ENCODE measurements at regions not wholly inside any gene's neighbourhood (a gene's known extent, or its start where the extent isn't known, plus 50 kb on each side); places are given as distances from the start of the nearest gene placed in this dataset.
"Not testable (repeated sequence)": the region's sequence is repeated elsewhere in the genome, so short reads cannot be mapped to it uniquely, and the experiment has no call there.

- H3K4me3 Mint-ChIP-seq; H3K27ac Mint-ChIP-seq; H3K27me3 Mint-ChIP-seq; ATAC-seq; H3K4me1 Mint-ChIP-seq; H3K9me3 ChIP-seq (ENCODE audit: control insufficient read depth, low read length, poor library complexity, severe bottlenecking); H3K36me3 Mint-ChIP-seq (ENCODE audit: low read depth); DNase-seq: not testable (repeated sequence)
These were observed 730.0 kb upstream of the SEMA6A start for GRCh38 chr5:117304512-117305107.

GRCh38 chr5:117302949-117303348 is 728.3 kb upstream of the SEMA6A start:
- DNase-seq (no peak), ATAC-seq (no peak)
- H3K36me3 Mint-ChIP-seq (ENCODE audit: low read depth) = no peaks in the 10 kb centered on the region
- no peaks in the 10 kb centered on the region for H3K9me3 ChIP-seq (ENCODE audit: control insufficient read depth, low read length, poor library complexity, severe bottlenecking)
- H3K27ac Mint-ChIP-seq = no peak overlapping the region
- no peak overlapping the region for H3K4me3 Mint-ChIP-seq
- H3K4me1 Mint-ChIP-seq = no peaks in the 10 kb centered on the region
- H3K27me3 Mint-ChIP-seq = no peaks in the 10 kb centered on the region

GRCh38 chr5:117302473-117302872 is 727.9 kb upstream of the SEMA6A start:
- ATAC-seq = no peak
- no peak overlapping the region for H3K4me3 Mint-ChIP-seq

GRCh38 chr5:117299936-117300328 is 725.3 kb upstream of the SEMA6A start:
- Mint-ChIP-seq H3K27me3 (no peaks in the 10 kb centered on the region), H3K4me1 (no peaks in the 10 kb centered on the region), H3K27ac (no peak overlapping the region), H3K4me3 (no peak overlapping the region), H3K36me3 (ENCODE audit: low read depth) (no peaks in the 10 kb centered on the region)
- DNase-seq = no peak
- H3K9me3 ChIP-seq (ENCODE audit: control insufficient read depth, low read length, poor library complexity, severe bottlenecking) = no peaks in the 10 kb centered on the region
- ATAC-seq = no peak

More at GRCh38 chr5:117302473-117302872, 727.9 kb upstream of the SEMA6A start:
- Mint-ChIP-seq H3K36me3 (ENCODE audit: low read depth) (no peaks in the 10 kb centered on the region), H3K27me3 (no peaks in the 10 kb centered on the region), H3K27ac (no peak overlapping the region), H3K4me1 (no peaks in the 10 kb centered on the region)
- no peak for DNase-seq
- H3K9me3 ChIP-seq (ENCODE audit: control insufficient read depth, low read length, poor library complexity, severe bottlenecking) = no peaks in the 10 kb centered on the region

GRCh38 chr5:117299224-117299935 is 724.8 kb upstream of the SEMA6A start:
- Mint-ChIP-seq H3K27me3 (no peaks in the 10 kb centered on the region), H3K27ac (no peak overlapping the region), H3K4me1 (no peaks in the 10 kb centered on the region), H3K36me3 (ENCODE audit: low read depth) (no peaks in the 10 kb centered on the region), H3K4me3 (no peak overlapping the region)
- H3K9me3 ChIP-seq (ENCODE audit: control insufficient read depth, low read length, poor library complexity, severe bottlenecking) = no peaks in the 10 kb centered on the region
- ATAC-seq = no peak
- no peak for DNase-seq

GRCh38 chr5:117296872-117297271 is 722.2 kb upstream of the SEMA6A start:
- Mint-ChIP-seq H3K36me3 (ENCODE audit: low read depth) (no peaks in the 10 kb centered on the region), H3K27me3 (no peaks in the 10 kb centered on the region), H3K4me1 (no peaks in the 10 kb centered on the region), H3K27ac (no peak overlapping the region), H3K4me3 (no peak overlapping the region)
- DNase-seq = no peak
- H3K9me3 ChIP-seq (ENCODE audit: control insufficient read depth, low read length, poor library complexity, severe bottlenecking) = no peaks in the 10 kb centered on the region
- ATAC-seq = no peak

- no peak for DNase-seq
- Mint-ChIP-seq H3K36me3 (ENCODE audit: low read depth) (no peaks in the 10 kb centered on the region), H3K27ac (no peak overlapping the region), H3K4me1 (no peaks in the 10 kb centered on the region), H3K27me3 (no peaks in the 10 kb centered on the region), H3K4me3 (no peak overlapping the region)
- H3K9me3 ChIP-seq (ENCODE audit: control insufficient read depth, low read length, poor library complexity, severe bottlenecking) = no peaks in the 10 kb centered on the region
- no peak for ATAC-seq
These were observed 721.3 kb upstream of the SEMA6A start for GRCh38 chr5:117295941-117296340.

- Mint-ChIP-seq H3K36me3 (ENCODE audit: low read depth) (no peaks in the 10 kb centered on the region), H3K27me3 (no peaks in the 10 kb centered on the region), H3K4me1 (no peaks in the 10 kb centered on the region), H3K27ac (no peak overlapping the region), H3K4me3 (no peak overlapping the region)
- ATAC-seq = no peak
- no peak for DNase-seq
- H3K9me3 ChIP-seq (ENCODE audit: control insufficient read depth, low read length, poor library complexity, severe bottlenecking) = no peaks in the 10 kb centered on the region
These were observed 712.2 kb upstream of the SEMA6A start for GRCh38 chr5:117286813-117287212.

GRCh38 chr5:117271656-117272055 is 697.0 kb upstream of the SEMA6A start:
- no peak overlapping the region for H3K4me3 Mint-ChIP-seq
- no peaks in the 10 kb centered on the region for H3K4me1 Mint-ChIP-seq
- DNase-seq = no peak
- no peak for ATAC-seq
- no peaks in the 10 kb centered on the region for H3K27me3 Mint-ChIP-seq
- H3K36me3 Mint-ChIP-seq (ENCODE audit: low read depth) = no peaks in the 10 kb centered on the region
- no peak overlapping the region for H3K27ac Mint-ChIP-seq
- no peaks in the 10 kb centered on the region for H3K9me3 ChIP-seq (ENCODE audit: control insufficient read depth, low read length, poor library complexity, severe bottlenecking)

- ATAC-seq (no peak), DNase-seq (no peak)
- H3K36me3 Mint-ChIP-seq (ENCODE audit: low read depth) = no peaks in the 10 kb centered on the region
These were observed 691.7 kb upstream of the SEMA6A start for GRCh38 chr5:117266280-117266679.

GRCh38 chr5:117263231-117263630 is 688.6 kb upstream of the SEMA6A start:
- H3K9me3 ChIP-seq (ENCODE audit: control insufficient read depth, low read length, poor library complexity, severe bottlenecking) = no peaks in the 10 kb centered on the region
- Mint-ChIP-seq H3K27me3 (no peaks in the 10 kb centered on the region), H3K36me3 (ENCODE audit: low read depth) (no peaks in the 10 kb centered on the region), H3K27ac (no peak overlapping the region), H3K4me1 (no peaks in the 10 kb centered on the region), H3K4me3 (no peak overlapping the region)
- ATAC-seq (no peak), DNase-seq (no peak)

More at GRCh38 chr5:117266280-117266679, 691.7 kb upstream of the SEMA6A start:
- no peaks in the 10 kb centered on the region for H3K4me1 Mint-ChIP-seq
- no peak overlapping the region for H3K27ac Mint-ChIP-seq
- H3K27me3 Mint-ChIP-seq = no peaks in the 10 kb centered on the region
- no peak overlapping the region for H3K4me3 Mint-ChIP-seq
- H3K9me3 ChIP-seq (ENCODE audit: control insufficient read depth, low read length, poor library complexity, severe bottlenecking) = no peaks in the 10 kb centered on the region

- DNase-seq (no peak), ATAC-seq (no peak)
- Mint-ChIP-seq H3K27ac (no peak overlapping the region), H3K4me1 (no peaks in the 10 kb centered on the region), H3K36me3 (ENCODE audit: low read depth) (no peaks in the 10 kb centered on the region), H3K27me3 (no peaks in the 10 kb centered on the region), H3K4me3 (no peak overlapping the region)
- no peaks in the 10 kb centered on the region for H3K9me3 ChIP-seq (ENCODE audit: control insufficient read depth, low read length, poor library complexity, severe bottlenecking)
These were observed 688.0 kb upstream of the SEMA6A start for GRCh38 chr5:117262572-117263131.

- no peaks in the 10 kb centered on the region for H3K4me1 Mint-ChIP-seq
- DNase-seq = no peak
- ATAC-seq = no peak
- no peak overlapping the region for H3K27ac Mint-ChIP-seq
- no peaks in the 10 kb centered on the region for H3K36me3 Mint-ChIP-seq (ENCODE audit: low read depth)
- H3K4me3 Mint-ChIP-seq = no peak overlapping the region
- no peaks in the 10 kb centered on the region for H3K9me3 ChIP-seq (ENCODE audit: control insufficient read depth, low read length, poor library complexity, severe bottlenecking)
- H3K27me3 Mint-ChIP-seq = no peaks in the 10 kb centered on the region
These were observed 687.4 kb upstream of the SEMA6A start for GRCh38 chr5:117261948-117262571.

All from T-helper 17 cell (primary cell).